ENCODE measurements at regions not wholly inside any gene's neighbourhood (a gene's known extent, or its start where the extent isn't known, plus 50 kb on each side); places are given as distances from the start of the nearest gene placed in this dataset.
A peak's percentile ranks its signal among the peaks of the same experiment; 100 is the strongest.
"Not testable (repeated sequence)": the region's sequence is repeated elsewhere in the genome, so short reads cannot be mapped to it uniquely, and the experiment has no call there.

GRCh38 chr3:160047876-160048275 is 59.2 kb downstream of the IL12A start:
- DNase-seq, result no peak

- no peak for DNase-seq
These were observed 60.4 kb downstream of the IL12A start for GRCh38 chr3:160049038-160049437.

GRCh38 chr3:160049565-160049964 is 60.9 kb downstream of the IL12A start:
- DNase-seq, result no peak

GRCh38 chr3:160049988-160050387 is 61.4 kb downstream of the IL12A start:
- DNase-seq, result no peak

GRCh38 chr3:160052385-160053047 is 63.9 kb downstream of the IL12A start:
- DNase-seq, result peak; percentile 18

GRCh38 chr3:160053048-160053391 is 64.4 kb downstream of the IL12A start:
- DNase-seq, result no peak

GRCh38 chr3:160054862-160055261 is 66.2 kb downstream of the IL12A start:
- DNase-seq, result not testable (repeated sequence)

- no peak for DNase-seq
These were observed 67.0 kb downstream of the IL12A start for GRCh38 chr3:160055659-160056058.

- DNase-seq, result no peak
These were observed 68.7 kb downstream of the IL12A start for GRCh38 chr3:160057331-160057730.

GRCh38 chr3:160060409-160061027 is 71.9 kb downstream of the IL12A start:
- no peak for DNase-seq

- DNase-seq, result no peak
These were observed 72.9 kb downstream of the IL12A start for GRCh38 chr3:160061525-160061924.

- DNase-seq, result no peak
These were observed 76.6 kb downstream of the IL12A start for GRCh38 chr3:160065282-160065681.

GRCh38 chr3:160065786-160066185 is 77.2 kb downstream of the IL12A start:
- no peak for DNase-seq

GRCh38 chr3:160069986-160070385 is 81.4 kb downstream of the IL12A start:
- no peak for DNase-seq

GRCh38 chr3:160076519-160076918 is 87.9 kb downstream of the IL12A start:
- no peak for DNase-seq

GRCh38 chr3:160078533-160078932 is 89.9 kb downstream of the IL12A start:
- DNase-seq, result no peak

GRCh38 chr3:160081958-160082533 is 93.4 kb downstream of the IL12A start:
- DNase-seq, result no peak

- no peak for DNase-seq
These were observed 96.4 kb downstream of the IL12A start for GRCh38 chr3:160084998-160085397.

GRCh38 chr3:160088492-160089137 is 100.0 kb downstream of the IL12A start:
- no peak for DNase-seq

GRCh38 chr3:160090653-160091052 is 102.0 kb downstream of the IL12A start:
- DNase-seq, result no peak

- no peak for DNase-seq
These were observed 102.8 kb downstream of the IL12A start for GRCh38 chr3:160091441-160091840.

- no peak for DNase-seq
These were observed 104.1 kb downstream of the IL12A start for GRCh38 chr3:160092760-160093159.

- no peak for DNase-seq
These were observed 105.9 kb downstream of the IL12A start for GRCh38 chr3:160094562-160094961.

- no peak for DNase-seq
These were observed 108.8 kb downstream of the IL12A start for GRCh38 chr3:160097478-160097877.
